ENCODE measurements at regions not wholly inside any gene's neighbourhood (a gene's known extent, or its start where the extent isn't known, plus 50 kb on each side); places are given as distances from the start of the nearest gene placed in this dataset.
"Not testable (repeated sequence)": the region's sequence is repeated elsewhere in the genome, so short reads cannot be mapped to it uniquely, and the experiment has no call there.

- no peak for DNase-seq
Observed at GRCh38 chr5:54820346-54821134, 164.9 kb downstream of the ESM1 start.

- DNase-seq: no peak
Observed at GRCh38 chr5:54807421-54807820, 178.0 kb downstream of the ESM1 start.

DNA sequence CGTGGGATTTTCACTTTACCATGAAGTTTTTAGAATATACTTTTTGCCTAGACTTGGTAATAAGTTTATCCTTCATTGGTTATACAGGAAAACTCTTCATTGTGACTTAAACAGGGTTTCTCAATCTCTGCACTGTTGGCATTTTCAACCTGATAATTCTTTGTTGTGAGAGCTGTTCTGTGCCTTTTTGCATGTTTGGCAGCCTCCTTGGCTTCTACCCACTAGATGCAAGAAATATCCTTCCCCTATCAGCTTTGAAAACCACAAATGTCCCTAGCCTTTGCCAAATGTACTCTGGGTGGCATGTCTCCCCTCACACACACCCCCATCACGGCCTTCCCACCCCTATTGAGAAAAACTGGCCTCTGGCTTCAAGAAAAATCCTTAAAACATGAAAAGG, 180.9 kb downstream of the ESM1 start:
- no peak for DNase-seq

GRCh38 chr5:54804086-54804485, 181.3 kb downstream of the ESM1 start:
- no peak for DNase-seq

GRCh38 chr5:54803471-54804011, 181.9 kb downstream of the ESM1 start:
- no peak for DNase-seq

DNA sequence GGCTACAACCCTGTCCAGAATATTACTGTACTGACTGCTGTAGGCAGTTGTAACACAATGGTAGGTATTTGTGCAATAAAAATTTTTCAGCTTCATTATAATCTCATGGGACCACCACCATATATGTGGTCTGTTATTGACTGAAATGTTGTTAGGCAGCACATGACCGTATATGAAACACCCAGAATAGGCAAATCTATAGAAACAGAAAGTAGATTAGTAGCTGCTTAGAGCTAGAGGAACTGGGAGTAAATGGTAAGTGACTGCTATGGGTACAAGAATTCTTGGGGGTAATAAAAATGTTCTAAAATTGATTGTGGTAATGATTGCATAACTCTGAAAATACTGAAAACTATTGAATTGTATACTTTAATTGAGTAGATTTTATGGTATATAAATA, 185.7 kb downstream of the ESM1 start:
- no peak for DNase-seq

DNA sequence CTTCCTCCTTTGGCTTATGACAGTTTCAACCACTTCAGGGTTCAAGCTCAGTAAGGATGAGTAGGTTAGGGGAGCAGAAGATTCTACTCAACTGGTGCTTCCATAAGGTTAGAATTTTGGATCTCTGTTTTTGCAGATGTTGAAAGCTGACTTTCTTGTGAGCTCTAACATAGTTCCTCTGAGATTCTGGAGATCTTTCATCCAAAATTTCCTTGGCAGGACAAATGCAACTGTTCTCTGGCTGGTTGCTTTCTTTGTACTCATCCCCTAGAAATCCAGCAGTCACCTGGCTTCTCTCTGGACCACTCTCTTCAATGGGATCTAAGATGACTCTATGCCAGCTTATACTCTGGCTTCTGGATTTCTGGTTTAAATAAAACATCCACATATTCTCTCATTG, 189.6 kb downstream of the ESM1 start:
- no peak for DNase-seq

DNA sequence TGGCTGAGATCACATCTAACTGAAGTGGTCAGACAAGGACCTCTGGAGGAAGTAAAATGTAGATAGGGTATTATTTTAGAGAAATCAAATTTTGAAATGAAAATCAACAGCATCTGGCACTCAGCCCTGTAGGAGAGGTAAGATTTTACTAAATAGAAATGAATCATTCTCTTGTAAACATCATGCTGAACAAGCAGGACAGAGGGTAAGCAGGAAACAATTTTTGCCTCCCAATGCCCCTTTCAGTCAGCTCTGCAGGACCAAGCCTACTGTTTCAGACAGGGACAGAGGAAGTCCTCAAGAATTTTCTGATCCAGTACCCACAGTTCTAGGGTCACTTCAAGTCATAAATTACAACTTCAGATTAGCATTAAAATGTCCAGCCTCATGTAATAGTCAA, 190.1 kb downstream of the ESM1 start:
- DNase-seq: no peak

DNA sequence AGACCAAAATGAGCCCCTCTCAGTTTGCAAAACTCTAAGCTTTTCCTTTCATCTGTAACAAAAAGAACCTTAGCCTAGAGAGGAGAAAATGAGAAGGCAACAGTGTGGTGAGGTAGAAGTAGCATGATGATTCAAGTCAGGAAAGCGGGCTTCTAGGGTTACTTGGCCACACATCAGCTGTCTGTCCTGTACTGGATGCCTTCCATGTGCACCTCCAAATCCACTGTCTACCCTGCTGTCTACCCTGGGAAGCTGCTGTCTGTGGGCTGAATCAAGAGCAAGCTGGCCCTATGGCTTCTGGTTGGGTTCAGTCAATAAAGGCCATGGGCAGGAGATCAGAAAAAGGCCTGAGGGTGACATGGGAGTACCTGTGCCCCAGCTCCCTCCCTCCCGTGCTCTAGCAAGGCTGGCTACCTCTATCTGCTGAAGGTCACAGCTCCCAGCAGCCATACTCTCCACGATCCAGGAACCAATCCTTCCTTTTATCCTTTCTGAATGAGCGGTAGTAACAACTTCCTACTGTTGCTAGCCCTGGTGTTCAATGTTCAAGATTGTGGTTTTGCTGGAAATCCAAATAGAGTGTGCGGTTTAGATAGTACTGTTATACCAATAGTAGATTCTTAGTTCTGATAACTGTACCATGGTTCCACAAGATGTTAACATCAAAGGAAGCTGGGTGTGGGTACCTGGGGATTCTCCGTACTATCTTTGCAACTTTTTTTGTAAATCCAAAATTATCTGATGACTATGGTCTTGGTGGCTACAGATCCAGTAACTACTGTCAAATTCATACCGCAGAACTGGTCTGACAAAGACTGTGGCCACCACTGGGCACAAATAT, 191.0 kb downstream of the ESM1 start:
- no peak for DNase-seq

DNA sequence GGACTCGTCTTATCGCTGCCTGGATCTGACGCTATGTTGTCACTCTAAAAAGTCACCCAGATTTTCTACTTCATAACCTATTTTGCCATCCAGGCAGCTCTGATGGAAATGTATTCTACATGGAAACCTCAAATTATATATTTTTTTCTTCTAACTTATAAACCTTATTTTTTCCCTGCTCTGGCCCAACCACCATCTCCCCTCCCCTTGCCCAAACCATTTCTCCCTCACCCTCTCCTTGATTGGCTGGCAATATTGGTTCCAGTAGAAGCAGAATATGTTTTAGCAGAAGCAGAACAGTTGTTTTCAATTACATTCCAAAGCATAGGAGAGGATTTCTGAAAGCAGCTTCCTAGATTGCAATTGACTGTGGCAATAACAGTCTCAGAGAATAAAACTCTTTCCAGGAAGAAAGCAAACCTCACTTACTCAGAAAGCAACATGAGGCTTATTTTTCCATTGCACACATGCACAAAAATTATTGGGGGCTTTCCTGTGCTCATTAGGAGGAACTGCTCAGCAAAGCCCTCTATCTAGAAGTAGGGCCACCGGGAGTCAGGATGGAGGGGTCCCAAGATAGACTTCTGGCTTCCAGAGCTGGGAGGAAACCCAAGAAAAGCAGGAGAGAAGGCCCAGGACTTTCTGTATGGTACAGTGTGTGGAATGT, 191.8 kb downstream of the ESM1 start:
- DNase-seq: no peak

GRCh38 chr5:54792611-54793404, 192.6 kb downstream of the ESM1 start:
- DNase-seq: no peak

GRCh38 chr5:54787910-54788309, 197.5 kb downstream of the ESM1 start:
- DNase-seq: not testable (repeated sequence)

DNA sequence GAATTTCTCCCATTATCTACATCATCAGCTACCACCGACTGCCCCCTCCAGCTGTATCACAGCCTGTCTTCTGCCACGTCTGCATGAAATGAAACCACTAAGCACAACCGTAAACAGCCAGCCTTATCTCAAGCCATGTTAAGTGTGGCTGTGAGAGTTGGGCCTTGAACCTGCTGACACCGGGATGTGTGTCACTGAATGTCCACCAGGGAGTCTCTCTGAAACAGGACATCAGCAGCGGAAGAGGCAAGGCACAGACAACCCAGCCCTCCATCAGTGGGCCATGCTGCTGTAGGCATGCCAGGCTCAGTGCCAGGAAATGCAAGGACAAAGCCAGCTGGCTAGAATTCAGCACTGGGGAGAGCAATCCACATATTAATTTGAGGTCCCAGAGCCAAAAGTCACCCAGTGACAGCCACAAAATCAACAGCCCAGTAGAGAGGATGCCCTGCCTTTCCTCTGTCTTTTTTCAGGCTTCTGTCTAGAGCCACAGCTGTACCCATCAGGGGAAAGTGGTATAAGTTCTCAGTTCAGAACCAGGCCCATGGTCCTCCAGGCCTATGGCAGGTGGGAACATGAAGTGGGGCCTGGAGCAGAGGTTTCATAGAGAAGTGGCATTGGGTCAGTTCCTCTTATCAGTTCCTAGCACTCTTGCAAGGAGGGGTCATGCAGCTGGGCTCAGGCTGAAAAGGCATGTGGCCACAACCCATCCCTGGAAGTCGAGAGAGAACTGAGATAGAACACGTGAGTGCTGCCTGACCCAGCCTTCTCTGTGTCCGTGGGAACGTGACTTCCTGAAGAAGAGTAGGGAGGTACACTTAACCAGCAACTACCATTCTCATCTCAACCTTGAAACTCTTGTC, 199.4 kb downstream of the ESM1 start:
- DNase-seq: peak; percentile 68

- no peak for DNase-seq
Observed at GRCh38 chr5:54778783-54779182, 206.6 kb downstream of the ESM1 start.

- DNase-seq: no peak
Observed at GRCh38 chr5:54775645-54776044, 209.7 kb downstream of the ESM1 start.

DNA sequence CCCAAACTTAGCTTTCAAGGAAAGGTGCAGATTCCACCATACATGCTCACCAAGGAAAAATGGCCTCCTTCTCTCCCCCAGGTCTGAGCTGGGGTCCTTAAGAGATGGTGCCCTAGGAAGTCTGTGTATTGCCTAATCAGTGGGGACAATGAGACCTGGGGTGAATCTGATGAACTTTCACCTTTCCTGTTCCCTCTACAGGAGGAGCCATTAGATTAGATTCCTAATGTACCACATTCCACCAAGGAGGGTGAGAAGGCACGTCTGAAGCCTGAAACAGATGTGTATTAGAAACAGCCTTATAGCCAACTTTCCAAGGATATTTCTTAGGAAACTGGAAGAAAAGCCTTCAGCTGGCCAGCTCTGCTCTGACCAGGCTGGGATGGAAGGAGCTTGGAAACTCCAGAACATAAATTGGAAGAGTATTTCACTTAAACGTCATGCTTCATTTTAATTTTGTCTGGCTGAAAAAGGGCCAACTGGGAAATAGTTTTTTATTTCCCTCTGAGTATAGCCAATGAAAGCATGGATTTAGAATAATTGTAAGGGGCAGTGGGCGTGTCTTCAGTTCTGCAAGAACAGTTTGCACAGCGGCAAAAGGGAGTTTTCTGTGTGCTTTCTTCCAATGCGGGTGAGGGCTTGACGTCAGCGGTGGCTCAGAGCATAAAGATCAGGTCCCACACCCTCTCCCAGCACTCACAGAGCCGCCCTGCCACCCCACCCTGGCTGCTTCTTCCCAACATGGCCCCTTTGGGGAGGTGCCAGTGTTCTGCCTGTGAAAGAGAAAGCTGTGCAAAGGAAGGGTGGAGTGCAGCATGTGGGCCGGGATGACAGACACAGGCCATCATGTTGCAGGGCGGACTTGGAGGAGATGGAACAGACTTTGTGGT, 210.9 kb downstream of the ESM1 start:
- DNase-seq: peak; percentile 64

GRCh38 chr5:54772684-54773083, 212.7 kb downstream of the ESM1 start:
- peak; percentile 32 for DNase-seq

- no peak for DNase-seq
Observed at GRCh38 chr5:54772231-54772630, 213.2 kb downstream of the ESM1 start.

- DNase-seq: no peak
Observed at GRCh38 chr5:54769746-54770145, 215.6 kb downstream of the ESM1 start.

- no peak for DNase-seq
Observed at GRCh38 chr5:54769072-54769471, 216.3 kb downstream of the ESM1 start.
